NCI-H446 (cell line): ENCODE measurements at regions not wholly inside any gene's neighbourhood (a gene's known extent, or its start where the extent isn't known, plus 50 kb on each side); places are given as distances from the start of the nearest gene placed in this dataset.
"Not testable (repeated sequence)": the region's sequence is repeated elsewhere in the genome, so short reads cannot be mapped to it uniquely, and the experiment has no call there.

Experiments used
- DNase-seq, 2 experiments: peaks; one replicate each; lab custom pipeline; 2025; lab: John Stamatoyannopoulos, UW

DNA sequence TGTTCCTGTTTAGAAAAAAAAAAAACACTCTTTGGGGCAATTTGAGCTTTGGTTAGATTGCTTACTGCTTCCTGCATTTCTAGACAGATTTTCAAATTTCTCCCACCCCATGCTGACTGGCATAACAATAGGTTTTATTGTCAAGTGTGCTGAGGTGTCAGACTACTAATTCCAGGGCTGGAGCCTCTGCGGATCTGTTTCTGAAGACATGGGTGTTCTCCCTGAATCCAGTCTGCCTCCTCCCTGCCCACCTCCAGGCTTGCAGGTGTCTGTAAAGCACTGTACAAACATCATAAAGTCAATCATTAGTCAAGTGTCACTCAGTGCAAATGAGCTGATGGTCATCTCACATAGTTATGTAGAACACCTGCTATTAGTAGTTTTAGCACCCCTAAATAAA lies 292.4 kb downstream of the GATA3 start:
- no peak for DNase-seq

DNA sequence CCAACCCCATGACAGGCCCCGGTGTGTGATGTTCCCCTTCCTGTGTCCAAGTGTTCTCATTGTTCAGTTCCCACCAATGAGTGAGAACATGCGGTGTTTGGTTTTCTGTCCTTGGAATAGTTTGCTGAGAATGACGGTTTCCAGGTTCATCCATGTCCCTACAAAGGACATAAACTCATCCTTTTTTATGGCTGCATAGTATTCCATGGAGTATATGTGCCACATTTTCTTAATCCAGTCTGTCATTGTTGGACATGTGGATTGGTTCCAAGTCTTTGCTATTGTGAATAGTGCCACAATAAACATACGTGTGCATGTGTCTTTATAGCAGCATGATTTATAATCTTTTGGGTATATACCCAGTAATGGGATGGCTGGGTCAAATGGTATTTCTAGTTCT lies 293.1 kb downstream of the GATA3 start:
- not testable (repeated sequence) for DNase-seq

DNA sequence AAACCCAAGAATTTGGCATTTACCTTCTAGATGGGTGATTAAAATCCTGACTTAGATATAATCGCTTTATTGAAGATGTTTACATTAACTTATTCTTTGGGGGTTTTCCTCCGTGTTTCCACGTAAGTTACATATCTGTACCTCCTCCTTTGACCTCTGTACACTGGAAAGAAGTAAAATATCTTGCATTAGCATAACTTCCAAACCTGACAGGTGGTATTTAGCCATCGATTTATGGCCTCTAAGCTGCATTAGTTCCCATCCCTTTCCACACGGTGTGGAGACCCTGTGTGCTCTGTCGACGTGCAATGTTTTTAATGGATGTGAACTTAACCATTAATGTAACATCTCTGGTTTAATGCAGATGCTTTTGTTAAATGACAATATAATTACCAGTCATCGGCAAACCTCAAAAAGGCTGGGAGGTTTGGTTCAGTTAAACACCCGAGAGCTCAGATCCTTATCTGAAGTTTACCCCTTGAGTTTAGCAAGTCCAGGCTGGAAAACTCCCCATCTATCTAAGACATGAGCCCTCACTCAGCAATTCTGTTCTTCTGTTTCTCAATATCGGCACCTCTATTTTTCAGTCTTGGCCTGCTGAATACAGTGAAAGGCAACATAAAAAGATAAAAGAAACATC lies 295.2 kb downstream of the GATA3 start:
- DNase-seq, result no peak

DNA sequence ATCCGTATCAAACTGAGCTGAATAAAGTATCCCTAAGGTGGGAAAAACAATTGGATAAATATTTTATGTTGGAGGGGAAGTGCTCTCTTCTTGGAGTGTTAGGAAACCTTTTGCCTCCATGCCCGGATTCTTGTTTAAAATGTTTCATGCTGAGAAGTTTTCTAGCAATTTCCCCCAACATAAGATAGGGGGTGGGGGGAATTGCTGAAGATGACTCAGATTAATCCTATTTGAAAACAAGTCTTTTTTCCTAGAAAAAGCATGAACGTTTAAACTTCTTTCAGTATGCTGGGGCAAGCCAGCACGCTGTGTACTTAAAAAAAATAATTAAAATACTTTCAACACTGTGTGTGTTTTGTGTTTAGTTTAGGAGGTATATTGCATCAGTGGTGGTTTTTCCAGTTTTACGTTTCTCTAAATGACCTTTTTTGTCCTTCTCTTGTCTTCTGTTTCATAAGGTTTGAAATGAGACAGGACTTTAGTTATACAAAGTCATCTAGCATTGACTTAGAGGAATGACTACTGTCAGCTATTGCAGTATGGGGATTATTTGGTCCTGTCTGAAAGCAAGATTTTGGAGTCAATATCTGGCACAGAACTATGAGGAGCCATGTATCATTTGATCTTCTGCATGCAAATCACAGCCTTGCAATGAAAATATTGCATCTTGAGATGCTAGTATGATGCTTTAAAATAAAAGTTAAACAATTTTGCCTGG lies 295.9 kb downstream of the GATA3 start:
- no peak for DNase-seq

DNA sequence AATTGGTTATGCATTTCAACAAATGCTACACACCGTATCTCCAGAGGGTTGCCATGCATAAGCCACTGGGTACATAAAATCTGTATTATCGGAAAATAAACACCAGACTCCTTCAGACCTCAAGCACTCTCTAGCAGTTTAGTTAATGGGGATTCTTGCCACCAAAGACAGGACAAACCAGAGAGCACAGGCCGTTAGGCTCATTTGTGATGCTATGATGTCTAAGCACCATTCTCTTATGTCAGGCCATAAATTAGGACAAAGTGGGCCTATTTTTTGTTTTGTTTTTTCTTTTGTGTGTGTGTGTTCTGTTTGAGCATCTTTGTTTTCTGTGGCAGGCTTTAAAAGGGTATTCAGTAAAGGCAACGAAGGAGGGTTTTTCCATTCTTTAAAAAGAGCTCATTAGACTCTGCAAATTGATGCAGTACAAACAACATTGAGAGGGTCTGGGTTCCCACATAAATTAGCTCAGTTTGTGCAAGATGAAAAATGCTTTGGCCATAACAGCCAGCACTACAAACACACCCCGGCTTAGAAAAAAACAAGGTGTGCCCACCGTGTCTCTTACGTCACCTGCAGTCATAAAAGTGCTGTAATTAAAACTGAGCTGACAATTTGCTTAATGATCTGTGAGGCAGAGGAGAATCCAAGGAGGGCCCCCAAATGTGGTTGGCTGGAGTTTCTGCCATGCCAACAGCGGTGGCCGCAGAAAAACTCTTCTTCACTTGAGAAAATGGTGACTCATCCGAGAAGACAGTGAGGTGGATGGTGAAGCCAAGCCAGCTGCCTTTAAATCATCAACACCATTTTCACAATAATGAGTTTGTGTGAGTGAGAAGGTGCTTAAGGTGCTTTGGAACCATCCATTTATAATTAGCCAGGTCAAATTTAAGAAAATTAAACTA lies 297.9 kb downstream of the GATA3 start:
- DNase-seq, result no peak

DNA sequence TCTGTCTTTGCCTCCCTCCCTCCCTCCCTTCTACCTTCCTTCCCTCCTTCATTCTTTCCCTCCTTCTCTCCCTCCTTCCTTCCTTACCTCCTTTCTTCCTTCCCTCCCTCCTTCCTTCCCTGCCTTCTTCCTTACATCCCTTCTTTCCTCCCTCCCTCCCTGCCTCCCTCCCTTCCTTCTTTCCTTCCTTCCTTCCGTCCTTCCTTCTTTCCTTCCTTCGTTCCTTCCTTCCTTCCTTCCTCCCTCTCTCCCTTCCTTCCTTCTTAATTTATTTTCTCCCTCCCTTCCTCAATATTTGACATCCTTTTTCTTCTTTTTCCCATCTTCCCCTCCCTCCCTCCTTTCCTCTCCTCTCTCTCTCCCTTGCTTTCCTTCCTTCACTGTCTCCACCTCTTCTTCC lies 301.8 kb downstream of the GATA3 start:
- DNase-seq, result no peak

DNA sequence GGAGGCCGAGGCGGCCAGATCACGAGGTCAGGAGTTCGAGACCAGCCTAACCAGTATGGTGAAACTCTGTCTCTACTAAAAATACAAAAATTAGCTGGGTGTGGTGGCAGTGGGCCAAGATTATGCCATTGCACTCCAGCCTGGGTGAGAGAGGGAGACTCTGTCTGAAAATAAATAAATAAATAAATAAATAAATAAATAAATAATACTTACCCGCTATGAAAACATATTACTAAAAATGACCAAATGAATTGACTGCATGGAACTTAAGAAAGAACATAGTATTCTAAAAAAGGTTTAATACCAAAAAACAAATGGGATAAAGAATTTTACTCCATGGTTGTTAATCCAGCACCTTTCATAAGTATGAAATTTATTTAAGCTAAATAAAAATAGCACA lies 305.0 kb downstream of the GATA3 start:
- DNase-seq, result no peak

DNA sequence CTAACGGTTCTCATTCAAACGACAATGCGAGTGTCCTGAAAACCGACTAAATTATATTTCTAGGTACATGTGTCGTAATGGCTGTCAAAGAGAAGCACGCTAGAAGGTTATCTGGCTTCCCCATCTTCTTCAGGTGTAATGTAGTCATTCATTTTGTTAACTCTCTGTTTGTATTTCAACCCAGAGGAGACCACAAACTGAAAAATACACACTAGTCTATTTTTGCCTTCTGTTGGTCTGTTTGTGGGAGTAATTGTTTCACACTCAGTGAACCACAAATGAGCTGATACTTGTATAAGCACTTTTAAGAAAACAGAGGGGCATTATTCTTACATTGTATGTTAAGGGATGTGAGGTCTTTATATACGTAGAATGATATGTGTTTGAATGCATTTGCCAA lies 305.9 kb downstream of the GATA3 start:
- no peak for DNase-seq

DNA sequence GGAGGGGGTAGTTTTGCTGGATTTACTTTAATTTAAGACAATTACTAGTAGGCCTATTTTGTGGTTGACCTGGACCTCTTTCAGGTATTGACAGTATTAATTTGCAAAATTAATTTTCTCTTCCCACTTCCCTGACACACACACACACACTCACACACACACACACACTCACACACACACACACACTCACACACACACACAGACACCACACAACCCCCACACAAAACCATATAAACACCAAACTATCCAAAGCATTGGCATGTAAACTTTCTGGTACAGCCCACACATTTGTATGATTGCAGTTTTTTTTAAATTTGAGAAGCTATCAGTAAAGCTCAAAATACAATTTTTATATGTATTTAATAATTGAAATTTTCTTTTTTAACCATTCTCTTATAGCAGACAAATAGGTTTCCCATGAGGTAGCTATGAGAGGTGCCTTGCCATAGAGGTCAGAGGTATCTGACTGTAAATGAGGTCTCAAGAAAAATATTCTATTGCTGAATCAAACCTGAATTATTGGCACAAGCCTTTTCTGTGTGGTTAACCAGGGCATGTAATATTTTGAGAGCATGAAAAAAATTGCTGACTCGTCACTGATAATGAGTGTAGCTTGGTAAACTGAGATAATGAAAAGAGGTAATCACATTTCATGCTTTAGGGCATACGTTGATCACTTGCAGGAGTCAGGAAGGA lies 306.5 kb downstream of the GATA3 start:
- no peak for DNase-seq

DNA sequence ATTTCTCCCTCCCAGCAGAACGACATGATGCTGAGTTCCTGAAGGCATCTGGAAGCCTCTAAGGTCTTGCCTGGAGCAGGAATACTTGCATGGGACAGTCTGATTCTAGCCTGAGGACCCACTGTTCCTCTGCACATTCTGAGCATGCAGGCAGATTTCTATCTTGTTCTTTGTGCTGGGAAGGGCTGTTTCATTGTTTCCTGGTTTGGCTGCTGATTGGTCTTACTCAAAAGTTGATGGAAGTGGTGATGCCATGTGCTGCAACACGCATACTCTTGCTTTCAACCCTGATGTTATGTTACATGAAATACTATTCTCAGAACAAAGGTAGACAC lies 307.0 kb downstream of the GATA3 start:
- DNase-seq, result no peak

DNA sequence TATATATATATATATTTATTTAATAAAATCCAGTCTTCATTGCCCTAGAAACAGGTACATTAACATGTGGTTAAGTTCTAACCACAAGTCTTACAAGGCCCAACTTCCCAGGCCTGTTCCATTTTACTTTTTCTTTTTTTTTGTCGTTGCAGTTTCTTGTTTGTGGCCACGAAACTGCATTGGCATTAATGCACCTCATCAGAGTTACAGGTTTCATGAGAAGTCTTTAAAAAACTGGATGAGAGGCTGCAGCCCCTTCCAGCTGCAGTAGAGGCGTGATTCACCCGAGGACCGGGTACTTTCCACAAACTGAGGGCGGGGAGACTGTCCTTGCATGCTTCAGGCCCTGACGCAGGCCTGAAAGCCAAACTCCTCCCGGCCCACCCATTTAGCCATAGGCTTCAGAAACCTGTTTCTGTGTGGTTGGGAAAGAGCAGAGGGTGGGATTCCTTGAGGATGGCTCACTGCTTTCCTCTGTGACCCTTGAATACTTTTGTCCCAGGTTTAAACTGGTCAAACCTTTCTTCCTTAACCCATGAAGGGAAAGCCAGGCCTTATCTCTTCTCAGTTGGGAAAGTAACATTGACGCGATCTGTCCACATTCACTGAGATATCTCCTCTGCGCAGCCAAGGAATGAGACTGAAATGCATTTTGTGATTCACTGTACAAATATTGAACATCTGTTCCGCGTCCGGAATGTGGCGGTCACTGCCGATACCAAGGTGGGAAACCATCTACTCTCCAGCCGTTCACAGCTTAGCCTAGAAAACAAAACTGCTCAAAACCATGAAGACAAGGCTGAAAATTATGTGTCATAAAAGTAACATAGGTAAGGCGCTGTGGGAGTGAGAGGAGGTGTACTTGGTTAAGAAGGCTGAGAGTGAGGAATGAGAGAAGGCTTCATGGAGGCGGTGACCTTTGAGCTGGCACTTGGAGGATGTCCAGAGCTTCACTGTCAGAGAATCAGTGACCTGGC lies 311.7 kb downstream of the GATA3 start:
- DNase-seq, result no peak

DNA sequence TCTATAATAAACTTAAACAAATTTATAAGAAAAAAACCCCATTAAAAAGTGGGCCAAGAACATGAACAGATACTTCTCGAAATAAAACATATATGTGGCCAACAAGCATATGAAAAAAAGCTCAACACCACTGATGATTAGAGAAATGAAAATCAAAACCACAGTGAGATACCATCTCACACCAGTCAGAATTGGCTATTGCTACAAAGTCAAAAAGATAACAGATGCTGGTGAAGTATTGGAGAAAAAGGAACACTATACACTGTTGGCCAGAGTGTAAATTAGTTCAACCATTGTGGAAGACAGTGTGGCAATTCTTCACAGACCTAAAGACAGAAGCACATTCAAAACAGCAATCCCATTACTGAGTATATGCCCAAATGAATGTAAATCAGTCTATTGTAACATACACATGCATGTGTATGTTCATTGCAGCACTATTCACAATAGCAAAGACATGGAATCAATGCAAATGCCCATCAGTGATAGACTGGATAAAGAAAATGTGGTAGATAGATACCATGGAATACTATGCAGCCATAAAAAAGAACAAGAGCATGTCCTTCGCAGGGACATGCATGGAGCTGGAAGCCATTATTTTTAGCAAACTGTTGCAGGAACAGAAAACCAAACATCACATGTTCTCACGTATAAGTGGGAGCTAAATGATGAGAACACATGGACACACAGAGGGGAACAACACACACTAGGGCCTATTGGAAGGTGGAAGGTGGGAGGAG lies 313.4 kb downstream of the GATA3 start:
- DNase-seq, result not testable (repeated sequence)

DNA sequence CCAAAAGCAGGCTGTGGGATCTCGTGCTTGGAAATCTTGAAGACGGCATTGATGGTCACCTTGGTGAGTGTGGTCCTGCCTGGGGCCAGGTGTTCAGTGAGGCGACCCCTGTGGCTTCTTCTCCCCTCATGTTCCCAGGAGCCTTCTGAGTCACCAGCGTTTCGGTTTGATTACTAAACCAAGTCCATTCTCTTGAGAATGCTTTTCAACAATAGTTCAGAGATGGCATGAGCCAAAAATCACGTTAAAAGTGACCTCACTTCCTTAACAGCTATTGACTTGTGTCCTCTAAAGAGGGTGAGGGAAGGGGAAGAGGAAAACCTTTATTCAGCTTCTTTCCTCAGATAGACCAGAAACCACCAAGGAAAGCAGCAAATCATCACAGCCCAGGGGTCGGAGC lies 315.2 kb downstream of the GATA3 start:
- no peak for DNase-seq

DNA sequence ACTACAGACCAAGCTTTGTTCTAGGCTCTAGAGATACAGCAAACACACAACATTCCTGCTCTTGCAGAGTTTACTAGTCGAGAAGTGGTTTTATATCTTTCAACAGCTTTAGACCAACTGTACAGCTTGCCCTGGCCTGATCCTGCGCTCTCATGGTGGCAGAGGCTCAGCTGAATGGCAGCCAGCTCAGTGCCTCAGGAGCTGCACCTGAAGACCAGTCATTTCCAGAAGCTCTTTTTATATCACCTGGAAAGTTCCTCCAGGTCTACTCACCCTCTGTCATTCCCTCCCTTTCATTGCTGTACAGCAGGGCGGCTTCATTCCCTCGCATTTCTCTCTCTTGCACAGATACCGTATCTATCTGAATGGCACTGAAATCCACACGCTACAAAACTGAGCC lies 319.8 kb downstream of the GATA3 start:
- no peak for DNase-seq

DNA sequence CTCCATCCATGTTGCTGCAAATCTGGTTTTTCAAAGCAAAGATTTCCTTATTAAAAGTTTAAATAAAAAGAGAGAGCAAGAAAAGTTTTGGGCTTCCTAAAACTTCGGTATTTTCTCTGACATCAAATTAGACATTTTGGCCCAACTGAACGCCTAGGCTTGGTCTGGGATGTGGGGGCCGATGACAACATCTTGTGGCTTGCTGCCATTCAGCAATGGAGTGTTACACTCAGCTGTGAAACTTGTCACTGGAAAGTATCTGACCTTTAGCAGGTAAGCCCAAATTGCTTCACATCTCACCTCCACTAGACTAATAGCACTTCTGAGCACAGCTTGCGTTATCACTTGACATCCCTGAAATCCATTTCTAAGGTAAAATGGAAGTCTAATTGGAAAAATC lies 320.6 kb downstream of the GATA3 start:
- DNase-seq, result no peak

DNA sequence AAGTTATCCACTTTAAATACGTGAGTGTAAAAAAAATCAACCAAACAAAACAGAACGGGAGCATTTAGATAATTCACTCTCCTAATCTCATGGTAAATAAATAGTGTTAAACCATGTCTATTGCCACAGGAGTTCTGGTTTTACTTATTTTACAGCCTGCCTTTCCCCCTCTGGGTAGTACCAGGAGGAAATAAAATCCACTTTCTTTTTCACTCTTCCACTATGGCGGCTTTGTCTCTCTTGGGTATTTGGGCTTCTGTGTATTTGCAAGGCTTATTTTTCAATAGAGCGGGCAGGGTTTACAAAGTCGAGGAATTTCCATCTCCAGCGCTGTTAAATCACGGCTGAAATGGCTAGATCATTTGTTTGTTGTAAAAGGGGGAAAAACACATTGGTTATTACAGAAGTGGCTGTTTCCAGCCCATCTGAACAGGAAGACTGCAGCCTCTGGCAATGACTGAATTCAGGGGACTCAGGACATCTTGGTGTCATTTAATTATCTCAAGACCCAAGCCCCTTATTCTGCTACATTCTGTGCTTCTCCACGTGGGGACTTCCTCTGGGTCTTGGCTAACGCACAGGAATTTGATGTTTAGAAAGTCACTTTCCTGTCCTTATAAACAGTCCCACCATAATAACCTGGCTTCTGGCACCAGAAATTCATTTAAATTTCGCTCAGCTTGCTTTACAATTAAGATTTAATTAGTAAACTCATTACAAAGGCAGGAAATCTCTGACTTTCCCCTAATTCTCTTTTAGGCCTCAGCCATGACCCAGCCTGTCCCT lies 323.9 kb downstream of the GATA3 start:
- no peak for DNase-seq

DNA sequence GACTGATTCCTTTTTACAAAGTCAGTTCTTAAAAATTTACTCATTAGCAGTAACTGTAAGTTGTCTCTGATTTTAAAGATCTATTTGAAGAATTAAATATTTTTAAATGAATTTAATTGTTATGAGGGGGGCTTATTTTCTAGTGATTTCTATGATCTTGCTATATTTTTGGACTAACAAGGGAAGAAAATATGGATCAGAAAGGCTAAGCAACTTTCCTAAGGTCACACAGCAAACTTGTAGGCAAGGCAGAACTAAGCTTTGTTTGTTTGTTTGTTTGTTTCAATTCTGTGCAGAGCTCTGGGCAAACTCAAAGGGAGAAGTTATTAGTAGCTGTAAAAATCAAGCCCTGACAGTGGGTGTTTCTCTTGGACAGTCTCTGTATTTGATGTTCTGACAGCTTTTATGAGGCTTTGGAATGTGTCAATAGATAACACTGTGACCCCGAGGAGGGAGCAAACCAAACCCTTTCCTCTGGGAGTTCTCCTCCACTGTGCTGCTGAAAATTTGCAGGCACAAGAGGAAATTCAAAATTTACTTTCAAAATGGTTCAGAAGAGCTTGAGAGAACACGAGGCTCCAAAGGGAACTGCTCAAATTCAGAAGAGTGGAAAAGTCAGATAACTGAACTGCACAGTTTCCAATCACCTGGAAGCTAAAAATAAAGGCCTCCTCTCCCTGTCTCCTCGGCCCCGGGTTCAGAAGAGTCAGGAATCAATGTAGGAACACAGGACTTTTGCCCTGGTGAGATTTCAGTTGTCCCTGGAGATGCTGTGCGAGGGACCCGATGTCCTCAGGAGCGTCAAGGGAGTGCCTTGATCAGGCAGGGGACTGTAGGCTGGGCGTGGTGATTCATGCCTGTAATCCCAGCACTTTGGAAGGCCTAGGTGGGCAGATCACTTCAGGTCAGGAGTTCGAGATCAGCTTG lies 325.7 kb downstream of the GATA3 start:
- no peak for DNase-seq

DNA sequence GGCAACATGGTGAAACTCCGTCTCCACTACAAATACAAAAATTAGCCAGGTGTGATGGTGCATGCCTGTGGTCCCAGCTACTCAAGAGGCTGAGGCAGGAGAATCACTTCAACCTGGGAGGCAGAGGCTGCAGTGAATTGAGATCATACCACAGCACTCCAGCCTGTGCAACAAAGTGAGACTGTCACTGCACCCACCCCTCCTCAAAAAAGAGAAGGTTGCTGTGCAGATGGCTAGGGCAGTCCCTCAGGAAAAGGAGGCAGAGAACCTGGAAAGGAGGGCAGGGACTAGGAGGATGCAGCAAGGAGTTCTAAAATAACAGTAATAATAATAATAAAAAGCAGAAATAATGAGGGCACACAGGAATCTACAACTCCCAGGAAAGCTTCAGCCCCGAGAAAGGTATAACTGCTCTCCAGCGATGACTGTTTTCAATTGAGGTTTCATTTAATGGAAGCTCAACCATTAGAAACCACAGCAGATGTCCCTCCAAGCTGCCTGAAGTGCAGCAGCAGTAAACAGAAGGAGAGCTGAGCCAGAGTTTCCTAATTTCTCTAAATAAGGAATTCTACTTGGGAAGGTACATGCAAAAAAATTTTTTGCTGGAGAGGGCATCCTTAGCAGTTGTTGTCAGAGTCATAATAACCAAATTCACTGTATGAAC lies 326.5 kb downstream of the GATA3 start:
- DNase-seq, result no peak
